GM19035 (cell line): ENCODE measurements at regions not wholly inside any gene's neighbourhood (a gene's known extent, or its start where the extent isn't known, plus 50 kb on each side); places are given as distances from the start of the nearest gene placed in this dataset.

Experiments used
- ATAC-seq: cut with Tn5 transposase; IDR thresholded peaks from one replicate; pipeline ENCODE4 v1.9.1; 2021; ENCODE audit not compliant: unreplicated experiment

DNA sequence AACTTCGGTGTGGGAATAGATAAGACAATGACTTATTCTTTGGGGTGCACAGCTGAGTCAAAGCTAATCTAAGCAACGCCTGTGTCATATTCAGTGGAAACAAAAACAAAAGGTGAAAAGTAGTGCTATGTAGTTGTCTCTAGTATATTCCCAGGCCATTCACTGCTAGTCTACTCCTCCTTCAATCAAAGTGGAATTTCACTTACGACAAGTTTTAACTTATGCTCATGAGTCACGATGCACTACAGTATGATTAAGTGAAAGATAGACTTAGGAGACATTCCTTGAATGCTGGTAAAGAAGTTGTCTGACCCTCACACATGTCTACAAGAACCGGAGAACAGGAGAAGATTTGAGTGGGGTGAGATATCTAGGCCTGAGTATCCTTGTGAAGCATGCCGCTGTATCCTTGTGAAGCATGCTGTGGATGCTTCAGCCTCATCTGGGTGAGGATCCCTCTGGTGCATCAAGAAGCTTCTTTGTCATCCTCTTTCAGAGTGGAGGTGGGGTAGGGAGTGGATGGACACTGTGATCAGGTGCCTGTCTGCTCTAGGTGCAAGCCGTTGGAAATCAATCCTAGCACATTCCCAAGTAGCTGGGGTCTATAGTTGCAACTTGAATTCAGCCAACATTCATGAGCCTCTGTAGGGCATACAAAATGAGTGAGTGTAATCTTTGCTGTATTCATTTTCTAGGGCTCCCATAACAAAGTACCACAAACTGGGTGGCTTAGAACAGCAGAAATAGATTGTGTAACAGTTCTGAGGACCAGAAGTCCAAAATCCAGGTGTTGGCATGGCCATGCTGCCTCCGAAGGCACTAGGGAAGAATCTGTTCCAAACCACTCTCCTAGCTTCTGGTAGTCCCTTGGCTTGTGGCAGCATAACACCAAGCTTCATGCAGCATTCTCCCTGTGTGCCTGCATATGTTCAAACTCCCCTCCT, 173.5 kb upstream of the FN1 start:
- no peak for ATAC-seq

DNA sequence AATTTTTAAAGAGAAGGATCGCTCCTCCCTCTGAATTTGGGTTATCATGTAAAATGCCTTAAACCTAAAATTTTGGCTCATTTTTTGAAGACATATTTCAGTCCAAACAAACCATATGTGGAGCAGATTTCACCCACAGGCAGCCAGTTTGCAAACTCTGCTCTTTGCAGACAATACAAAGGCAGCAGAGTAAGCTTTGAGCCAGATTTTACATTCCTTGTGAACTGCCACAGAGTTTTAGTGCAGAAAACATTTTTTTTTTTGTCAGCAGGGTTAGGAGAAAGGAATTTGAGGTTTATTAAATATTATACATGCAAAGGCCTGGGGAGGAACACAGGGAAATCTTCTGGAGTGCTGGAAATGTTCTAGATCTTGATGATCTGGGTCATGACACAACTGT, 171.9 kb upstream of the FN1 start:
- no peak for ATAC-seq

DNA sequence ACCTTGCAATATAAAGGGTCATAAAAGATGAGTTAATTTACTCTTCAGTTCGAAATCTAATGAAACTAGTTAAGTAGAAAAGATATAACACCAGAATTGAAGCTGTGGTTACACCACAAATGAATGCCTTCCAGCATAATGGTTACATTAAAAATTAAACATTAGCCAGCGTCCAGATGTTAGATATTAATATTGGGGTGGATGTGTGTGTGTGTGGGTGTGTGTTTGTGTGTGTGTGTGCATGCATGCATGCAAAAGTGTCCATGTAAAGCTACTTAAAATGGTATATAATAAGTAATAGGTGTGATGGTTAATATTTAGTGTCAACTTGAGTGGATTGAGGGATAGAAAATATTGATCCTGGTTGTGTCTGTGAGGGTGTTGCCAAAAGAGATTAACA, 170.4 kb upstream of the FN1 start:
- no peak for ATAC-seq

DNA sequence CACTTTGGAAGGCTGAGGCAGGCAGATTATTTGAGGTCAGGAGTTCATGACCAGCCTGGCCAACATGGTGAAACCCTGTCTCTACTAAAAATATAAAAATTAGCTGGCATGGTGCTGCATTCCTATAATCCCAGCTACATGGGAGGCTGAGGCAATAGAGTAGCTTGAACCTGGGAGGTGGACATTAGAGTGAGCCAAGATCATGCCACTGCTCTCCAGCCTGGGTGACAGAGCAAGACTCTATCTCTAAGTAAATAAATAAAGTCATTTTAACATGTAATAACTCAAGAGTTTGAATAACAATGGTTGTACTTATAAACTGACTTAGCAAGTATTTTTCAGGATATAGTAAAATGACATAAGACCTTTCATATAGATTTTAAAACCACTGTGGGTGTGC, 169.3 kb upstream of the FN1 start:
- no peak for ATAC-seq

DNA sequence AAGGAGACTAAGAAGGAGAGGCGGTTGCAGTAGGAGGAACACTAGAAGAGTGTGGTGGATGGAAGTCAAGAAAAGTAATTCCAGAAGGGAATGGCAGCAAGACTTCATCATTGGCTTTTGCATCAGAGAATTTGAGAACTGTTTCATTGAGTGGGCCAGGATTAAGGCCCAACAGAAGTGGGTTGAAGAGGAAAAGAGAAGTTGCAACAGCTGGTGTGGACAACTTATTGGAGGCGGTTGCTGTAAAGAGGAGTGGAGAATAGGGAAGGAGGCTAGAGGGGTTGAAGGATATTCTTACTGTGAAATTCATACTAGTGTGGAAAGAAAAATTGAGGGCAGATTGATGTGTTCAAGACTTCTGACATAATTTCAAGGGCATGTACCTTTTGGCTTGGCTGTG, 168.7 kb upstream of the FN1 start:
- ATAC-seq = no peak

DNA sequence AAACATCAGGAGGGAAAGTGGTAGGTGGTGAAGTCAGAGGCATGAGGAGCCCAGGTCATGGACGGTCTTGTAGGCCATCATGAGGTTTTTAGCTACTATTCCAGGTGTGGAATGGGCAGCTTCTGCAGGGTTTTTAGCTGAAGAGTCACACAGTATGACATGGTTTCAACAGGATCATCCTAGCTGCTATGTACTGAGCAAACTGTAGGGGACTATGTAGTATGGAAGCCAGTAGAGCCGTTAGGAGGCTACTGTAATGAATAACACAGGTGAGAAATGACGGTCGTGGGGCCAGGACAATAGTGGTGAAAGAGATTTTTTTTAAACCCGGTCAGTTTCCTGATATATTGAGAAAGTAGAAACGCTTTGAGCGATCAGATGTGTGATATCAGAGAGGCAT, 167.6 kb upstream of the FN1 start:
- ATAC-seq = no peak

DNA sequence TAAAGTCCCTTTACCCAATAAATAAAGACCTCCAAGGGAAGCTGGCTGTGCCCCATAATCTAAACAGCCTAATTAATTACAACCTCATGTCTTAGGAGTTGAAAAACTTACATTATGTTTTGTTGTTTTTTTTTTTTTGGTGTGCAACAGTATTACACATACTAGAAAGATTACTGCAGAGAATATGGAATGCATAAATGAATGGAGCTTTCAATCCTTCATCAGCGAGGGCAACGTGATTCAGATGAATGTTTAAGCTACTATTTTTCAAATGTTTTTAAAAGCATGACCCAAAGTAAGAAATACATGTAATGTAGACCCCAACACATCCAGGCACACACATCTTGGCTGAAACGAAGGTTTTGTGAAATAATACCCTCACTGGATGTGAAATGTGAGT, 167.1 kb upstream of the FN1 start:
- no peak for ATAC-seq

DNA sequence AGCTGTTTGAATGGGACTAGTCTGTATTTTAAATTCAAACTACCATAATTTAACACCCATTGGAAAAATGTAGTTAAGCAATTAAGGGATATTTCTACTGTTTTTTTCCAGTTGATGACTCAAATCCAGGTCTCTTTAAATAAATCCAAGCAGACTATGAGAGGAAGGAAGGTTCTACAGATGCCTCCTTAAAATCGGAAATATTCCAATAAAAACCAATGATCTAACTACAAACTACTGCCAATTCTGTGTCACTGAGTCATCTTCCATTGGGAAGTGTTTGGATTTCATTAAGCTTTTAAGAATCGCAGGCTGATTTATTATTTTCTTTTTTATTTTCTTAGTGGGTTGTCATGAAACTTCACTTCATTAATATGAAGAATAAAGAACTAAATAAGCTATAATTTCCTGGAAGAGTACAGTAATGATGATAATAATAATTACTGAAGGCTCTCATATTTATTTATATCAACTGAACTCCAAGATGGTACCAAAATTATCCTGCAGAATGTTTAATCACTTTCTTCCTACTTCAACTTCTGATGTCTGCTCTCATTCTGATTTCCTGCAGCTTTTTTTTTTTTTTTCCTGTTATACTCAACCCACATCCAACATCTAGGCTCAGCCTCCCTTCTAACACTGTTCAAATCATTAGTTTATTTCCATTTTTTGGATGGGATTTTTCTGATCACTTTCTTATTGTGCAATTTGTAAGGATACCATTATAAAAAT, 166.3 kb upstream of the FN1 start:
- ATAC-seq = no peak

DNA sequence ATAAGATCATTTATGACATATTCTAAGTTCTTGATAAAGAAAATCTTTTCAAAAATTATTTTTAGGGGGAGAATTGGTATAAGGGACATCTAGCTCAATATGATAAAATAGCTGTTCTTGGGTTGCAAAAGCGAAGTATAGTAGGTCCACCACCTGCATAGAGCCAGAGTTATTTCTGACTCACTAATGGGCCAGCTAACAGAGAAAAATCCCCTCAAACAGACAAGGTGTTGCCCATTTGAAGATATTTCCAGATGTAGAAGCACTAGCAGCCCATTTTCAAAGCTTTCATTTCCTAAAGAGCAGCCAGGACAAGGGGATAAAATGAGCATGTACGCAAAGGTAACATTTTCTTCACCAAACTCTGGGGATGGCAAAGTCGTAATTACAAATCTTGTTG, 165.7 kb upstream of the FN1 start:
- no peak for ATAC-seq

DNA sequence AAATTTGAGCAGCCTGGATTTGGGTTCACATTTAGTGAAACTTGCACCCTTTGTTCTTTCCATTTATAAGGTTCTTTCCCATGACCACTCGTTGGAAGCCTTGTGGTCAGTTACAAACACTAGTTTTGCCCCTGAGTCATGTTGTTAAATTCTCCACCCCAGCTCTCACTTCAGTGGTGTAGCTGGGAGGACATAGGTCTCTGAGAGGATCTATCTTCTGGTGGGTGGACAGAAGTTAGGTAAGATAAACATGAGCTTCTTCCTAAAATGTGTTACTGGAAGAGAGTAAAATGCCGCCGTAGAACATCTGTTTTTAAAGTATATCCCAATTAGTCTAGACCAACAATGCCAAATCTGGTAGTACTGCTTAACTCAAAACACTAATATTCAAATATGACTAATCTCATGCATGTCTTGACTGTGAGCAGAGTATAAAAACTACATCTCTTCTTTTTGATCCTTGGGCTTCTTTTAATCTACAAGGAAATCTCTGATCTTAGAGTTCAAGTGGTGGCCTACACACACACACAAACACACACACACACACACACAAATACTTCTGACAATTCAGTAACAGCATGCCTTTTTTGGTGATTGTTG, 162.6 kb upstream of the FN1 start:
- no peak for ATAC-seq

DNA sequence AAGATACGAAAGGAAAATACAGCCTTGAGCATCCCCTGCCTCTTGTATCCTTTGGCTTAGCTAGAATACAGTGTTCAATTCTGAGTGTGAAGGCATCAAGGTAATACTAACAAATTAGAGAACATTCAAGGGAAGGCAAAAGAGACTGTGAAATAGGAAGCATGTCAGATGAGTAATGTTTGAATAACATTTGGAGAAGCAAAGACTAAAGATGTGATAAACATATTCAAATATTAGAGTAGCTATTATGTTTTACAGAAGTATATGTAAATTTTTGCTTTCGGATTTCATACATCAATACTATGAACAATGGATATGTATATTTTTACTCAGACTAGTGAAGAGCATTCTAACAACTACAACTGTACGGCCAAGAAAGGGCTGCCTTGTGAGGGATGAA, 161.7 kb upstream of the FN1 start:
- no peak for ATAC-seq

DNA sequence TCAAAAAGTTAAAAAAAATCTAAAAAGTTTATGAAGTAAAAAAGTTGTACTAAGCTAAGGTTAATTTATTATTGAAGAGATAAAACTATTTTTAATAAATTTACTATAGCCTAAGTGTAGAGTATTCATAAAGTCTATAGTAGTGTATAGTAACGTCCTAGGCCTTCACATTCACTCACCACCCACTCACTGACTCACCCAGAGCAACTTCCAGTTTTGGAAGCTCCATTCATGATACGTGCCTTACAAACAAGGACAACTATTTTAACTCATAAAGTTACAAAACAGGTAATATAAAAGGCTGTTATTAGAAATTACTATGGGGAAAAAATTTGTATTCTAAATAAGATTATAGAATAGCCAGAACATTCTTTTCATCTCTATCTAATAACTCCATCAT, 158.9 kb upstream of the FN1 start:
- no peak for ATAC-seq

DNA sequence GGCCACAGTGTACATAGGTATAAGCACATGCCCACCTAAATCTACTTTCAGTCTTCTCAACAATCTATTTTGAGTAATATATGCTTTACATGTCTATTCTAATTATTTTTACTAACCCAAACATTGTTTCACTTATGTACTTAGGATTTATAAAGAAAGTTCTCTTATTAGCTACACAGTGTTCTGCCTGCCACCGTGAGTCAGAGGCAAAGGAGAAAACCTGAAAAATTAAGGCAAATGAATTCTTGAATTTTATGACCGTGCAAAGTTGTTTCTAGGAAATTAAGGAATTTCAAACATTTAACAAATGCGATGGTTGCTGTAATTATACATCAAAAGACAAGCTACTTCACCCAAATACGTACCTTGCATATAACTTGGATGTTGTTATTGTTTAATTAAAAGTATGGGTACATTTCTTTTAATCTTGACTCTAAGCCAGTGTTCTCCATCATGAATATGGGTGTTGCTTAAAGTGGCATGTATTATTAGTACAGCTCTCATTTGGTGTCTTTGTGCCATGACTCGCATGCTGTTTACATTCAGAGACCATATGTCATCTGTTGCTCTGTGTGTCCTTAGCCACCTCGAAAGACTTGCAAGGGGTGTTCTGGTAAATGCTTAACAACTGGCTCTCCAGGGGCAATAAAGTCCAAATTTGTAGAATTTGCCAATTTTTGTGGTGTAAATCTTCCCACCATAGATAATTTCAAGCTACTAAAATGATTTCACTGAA, 154.3 kb upstream of the FN1 start:
- no peak for ATAC-seq

DNA sequence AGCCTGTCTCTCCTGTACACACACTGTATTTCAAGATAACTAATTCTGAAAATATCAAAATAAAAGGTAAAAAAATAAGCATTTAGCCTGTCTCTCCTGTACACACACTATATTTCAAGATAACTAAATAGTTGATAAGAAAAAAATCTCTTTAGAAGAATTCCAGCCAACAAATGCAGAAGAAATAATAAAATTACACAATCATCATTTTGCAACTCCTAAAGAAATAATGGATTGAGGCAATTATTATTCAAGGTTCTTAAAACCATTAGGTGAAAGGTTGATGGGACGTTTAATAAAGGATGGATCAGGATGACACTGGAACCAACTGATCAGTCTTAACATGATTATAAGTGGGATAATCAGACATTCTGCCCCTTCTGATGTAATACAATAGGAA, 148.0 kb upstream of the FN1 start:
- no peak for ATAC-seq

DNA sequence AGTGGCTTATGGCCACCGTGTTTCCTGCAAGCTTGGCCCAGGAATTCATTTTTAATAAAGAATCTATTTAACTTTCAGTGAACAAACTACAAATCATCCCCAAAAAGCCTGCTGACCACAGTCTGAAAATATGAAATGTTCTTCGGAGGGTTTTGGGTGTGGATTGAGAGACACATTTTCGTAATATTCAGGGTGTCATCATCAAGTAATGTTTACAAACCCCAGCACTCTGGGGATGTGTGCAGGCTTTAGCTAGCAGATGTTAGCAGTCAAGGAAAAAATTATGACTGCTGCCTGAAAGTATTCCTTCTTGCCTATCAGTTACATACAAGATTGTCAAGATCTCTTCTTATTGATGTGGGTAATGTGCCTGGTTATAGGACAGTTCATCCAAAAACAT, 143.9 kb upstream of the FN1 start:
- no peak for ATAC-seq

DNA sequence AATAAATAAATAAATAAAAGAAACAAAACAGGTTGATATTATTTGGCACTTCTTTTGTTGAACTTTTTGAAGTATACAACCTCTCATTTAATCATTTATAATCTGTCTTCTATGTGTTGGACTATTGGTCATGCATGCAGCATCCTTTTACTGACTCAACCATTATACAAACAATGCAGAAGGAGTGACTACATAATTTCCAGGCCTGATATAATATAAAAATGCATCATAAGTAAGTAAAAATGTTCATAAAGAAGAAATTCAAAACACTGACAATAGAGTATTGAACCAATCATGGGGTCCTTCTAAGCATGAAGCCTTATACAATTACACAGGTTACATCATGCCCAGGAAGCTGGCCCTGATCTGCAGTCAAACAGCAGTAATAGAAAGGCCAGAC, 141.5 kb upstream of the FN1 start:
- ATAC-seq = no peak

DNA sequence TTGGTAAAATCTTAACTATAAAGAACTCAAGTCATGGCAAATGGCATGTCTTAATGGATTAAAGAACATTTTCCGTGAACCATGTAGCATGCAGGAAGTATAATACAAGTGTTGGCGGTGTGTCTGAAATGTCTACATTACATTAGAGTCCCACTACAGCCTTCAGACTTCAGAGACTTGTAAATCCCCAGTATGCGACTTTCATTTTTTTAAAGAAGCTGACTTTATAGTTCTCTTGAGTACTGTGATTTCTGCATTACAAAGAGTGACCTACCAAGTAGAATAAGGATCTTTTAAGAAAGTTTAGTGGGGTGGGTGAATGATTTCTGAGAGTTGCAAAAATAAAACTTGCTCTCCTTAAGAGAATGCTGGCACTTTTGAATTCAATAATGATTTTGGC, 140.7 kb upstream of the FN1 start:
- no peak for ATAC-seq

DNA sequence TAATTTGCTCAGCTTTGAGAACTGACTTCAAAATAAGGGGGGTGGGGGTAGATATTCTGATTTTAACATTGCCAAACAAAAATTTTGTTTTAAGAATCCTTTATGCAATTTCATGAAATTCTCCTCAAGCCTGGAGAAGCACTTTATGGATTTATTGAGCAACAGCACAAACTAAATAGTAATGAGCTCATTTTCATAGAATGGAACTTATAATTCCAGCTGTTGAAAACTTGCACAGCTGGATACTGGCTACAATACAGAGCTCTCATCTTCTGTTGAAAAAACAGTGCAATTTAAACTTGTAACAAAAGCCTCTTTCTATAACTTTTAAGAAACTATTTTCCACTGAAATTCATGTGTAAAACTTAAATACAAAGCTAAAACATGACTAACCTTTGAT, 137.6 kb upstream of the FN1 start:
- no peak for ATAC-seq

DNA sequence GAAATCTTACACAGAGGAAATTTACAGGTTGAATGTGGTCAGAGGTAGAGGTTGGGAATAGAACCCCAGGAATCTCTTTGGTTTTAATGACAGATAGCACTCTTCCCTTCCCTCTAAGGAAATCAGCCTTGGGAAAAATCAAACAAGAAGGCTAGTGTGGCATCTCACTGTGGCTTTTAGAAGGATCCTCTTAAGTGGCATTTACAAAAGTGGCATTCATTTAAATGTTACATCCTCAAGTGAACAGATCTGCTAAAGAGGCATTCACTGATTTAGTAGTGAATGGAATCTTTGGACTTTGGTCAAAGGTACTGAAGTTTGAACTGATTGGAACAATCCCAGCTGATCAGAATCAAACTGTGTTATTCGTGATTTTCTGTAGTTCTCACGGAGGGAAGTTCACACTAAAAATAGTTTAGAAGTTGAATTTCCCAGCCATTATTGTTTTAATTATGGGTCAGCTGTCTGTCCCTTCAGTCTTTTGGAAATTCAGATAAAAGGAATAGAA, 136.5 kb upstream of the FN1 start:
- ATAC-seq = no peak

DNA sequence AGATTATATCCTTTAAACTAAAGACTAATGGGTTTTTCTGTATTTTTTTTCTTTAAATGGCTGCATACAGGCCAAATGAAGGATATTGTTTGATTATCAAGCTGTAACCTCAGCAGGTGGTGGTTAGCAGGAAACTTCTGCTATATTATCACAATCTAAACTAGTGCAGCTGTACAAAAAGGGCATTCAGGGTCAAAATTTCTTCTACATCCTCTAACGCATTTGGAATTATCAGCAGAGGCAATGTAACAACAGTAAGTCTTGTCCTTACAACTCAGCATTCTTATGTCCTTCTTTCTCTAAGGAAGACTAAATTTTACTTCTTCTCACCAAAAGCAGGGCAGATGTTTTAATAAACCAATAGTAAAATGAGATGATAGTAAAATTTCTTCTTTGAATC, 135.8 kb upstream of the FN1 start:
- no peak for ATAC-seq

DNA sequence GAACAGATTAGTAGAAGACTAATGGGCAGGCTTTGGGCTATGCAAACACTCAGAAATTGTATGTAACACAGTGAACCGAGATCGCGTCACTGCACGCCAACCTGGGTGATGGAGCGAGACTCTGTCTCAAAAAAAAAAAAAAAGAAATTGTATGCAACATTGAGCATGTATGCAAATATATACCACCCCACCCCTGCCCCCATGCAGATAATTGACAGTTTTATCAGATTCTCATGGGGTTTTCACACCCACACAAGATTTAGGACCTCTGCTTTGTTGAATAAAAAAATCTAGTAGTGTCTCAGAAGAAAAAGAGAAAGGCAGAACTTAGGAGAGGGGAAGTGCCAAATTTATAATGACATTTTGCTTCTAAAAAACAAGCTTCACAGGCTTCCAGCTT, 131.6 kb upstream of the FN1 start:
- ATAC-seq = no peak
